Activated CD4-positive, alpha-beta T cell treated with anti-CD3 and anti-CD28 coated beads, Interleukin-2, amount 10 ng/mL, durations not matched to agents 24 days and 14 days (primary cell): ENCODE measurements at regions not wholly inside any gene's neighbourhood (a gene's known extent, or its start where the extent isn't known, plus 50 kb on each side); places are given as distances from the start of the nearest gene placed in this dataset.

Source experiments
- DNase-seq: peaks from one replicate; pipeline ENCODE4 v3.0.0; 2022
- H3K27ac Mint-ChIP-seq: one replicate; pipeline ENCODE4 v1.8.0; 2022; ENCODE audit warnings: mild to moderate bottlenecking, mixed read lengths
- H3K27me3 Mint-ChIP-seq: one replicate; pipeline ENCODE4 v1.8.0; 2022; ENCODE audit warnings: mixed read lengths
- H3K36me3 Mint-ChIP-seq: one replicate; pipeline ENCODE4 v1.8.0; 2022; ENCODE audit warnings: low read depth, mild to moderate bottlenecking, mixed read lengths
- H3K4me1 Mint-ChIP-seq: one replicate; pipeline ENCODE4 v1.8.0; 2021; ENCODE audit warnings: mixed read lengths
- H3K4me3 Mint-ChIP-seq: one replicate; pipeline ENCODE4 v1.8.0; 2022; ENCODE audit warnings: mild to moderate bottlenecking, moderate library complexity, mixed read lengths
- H3K9me3 Mint-ChIP-seq: one replicate; pipeline ENCODE4 v1.8.0; 2021; ENCODE audit warnings: mixed read lengths
- intact Hi-C: fragments of 100-400 bp; cut with micrococcal nuclease; formaldehyde crosslinking; loops from one replicate; pipeline ENCODE4 v1.15.1; 2023

DNA sequence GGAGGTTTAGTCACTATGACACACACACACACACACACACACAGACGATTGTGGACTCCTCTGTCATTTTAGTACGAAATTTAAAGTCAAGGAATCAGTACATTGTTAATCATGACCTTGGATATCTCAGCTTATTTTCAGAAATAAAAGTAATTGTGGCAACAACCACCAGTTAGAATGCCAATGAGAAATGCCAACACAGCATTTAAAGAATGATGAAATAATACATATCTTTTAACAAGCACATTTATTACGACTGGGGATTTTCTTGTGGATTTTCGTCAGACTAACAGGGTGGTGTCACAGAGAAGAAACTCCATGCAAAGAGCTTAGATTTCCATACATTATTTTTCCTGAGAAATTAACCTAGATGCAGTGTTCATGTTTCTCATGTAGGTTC lies 1289.4 kb downstream of the AACS start:
- Mint-ChIP-seq H3K9me3 (peaks cover 4% of the 10 kb centered on the region), H3K27ac (no peak overlapping the region), H3K4me3 (no peak overlapping the region), H3K27me3 (no peaks in the 10 kb centered on the region), H3K36me3 (no peaks in the 10 kb centered on the region), H3K4me1 (no peaks in the 10 kb centered on the region)
- DNase-seq, result no peak
- intact Hi-C loops, result no loop called here

DNA sequence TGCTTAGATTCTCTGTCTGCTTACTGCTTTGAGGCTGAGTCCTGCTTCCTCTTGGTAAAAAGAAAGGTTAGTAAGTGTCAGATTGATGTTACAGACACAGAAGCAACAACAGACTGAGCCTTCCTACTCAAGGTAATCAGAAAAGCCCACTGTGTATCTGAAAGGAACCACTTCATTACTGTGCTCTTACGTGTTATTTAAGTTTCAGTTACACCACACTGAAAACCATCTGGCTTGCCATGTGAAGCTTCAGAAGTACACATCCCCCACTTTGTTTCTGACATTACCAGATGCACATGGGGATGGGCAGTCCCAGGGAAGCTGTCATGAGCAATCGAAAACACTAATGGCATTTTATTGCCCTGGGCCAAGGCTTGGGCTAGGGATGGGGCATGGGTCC lies 1290.1 kb downstream of the AACS start:
- Mint-ChIP-seq H3K27me3 (no peaks in the 10 kb centered on the region), H3K4me1 (no peaks in the 10 kb centered on the region), H3K27ac (no peak overlapping the region), H3K36me3 (no peaks in the 10 kb centered on the region), H3K4me3 (no peak overlapping the region), H3K9me3 (peaks cover 8% of the 10 kb centered on the region)
- no peak for DNase-seq
- intact Hi-C loops, result no loop called here

DNA sequence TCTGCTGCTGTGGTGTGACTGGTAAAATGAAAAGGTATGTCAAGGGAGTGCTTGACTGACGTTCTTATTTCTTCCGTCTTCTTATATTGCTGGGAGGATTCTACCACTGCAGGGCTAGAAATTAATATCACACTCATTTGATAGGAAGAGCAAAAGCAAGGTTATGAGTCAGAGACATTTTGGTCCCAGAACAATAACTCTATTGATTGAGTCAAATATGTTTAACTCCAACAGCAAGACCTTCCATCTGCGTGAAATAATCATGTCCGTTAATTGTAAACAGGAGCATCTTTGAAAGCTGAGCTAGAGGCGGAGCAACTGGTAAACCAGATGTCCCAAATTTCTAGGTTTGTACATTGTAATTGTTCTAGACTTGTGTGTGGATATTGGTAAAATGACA lies 1293.6 kb downstream of the AACS start:
- no peaks in the 10 kb centered on the region for H3K4me1 Mint-ChIP-seq
- H3K27me3 Mint-ChIP-seq, result no peaks in the 10 kb centered on the region
- intact Hi-C loops, result no loop called here
- H3K9me3 Mint-ChIP-seq, result peaks cover 9% of the 10 kb centered on the region
- no peak for DNase-seq
- no peaks in the 10 kb centered on the region for H3K36me3 Mint-ChIP-seq
- H3K4me3 Mint-ChIP-seq, result no peak overlapping the region
- H3K27ac Mint-ChIP-seq, result no peak overlapping the region

DNA sequence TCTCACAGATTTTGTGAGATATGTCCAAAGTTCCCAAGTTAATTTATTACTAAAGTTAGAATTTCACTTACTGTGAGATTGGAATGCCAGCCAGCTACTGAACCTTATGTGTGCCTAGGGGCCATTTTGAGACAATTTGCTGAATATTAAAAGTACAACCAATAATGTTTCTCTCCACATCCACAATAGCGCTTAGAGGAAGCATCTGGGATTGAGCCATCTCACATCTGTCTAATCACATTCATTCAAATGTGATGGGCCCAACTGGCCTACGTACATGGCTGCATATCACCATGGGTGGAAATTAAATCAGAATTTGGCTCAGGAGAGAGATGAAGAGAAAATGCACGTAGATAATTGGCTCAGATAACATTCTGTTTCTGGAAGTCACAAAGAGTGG lies 1294.0 kb downstream of the AACS start:
- Mint-ChIP-seq H3K27ac (no peak overlapping the region), H3K9me3 (peaks cover 5% of the 10 kb centered on the region), H3K4me3 (no peak overlapping the region), H3K4me1 (no peaks in the 10 kb centered on the region), H3K36me3 (no peaks in the 10 kb centered on the region), H3K27me3 (no peaks in the 10 kb centered on the region)
- no peak for DNase-seq
- intact Hi-C loops, result no loop called here

DNA sequence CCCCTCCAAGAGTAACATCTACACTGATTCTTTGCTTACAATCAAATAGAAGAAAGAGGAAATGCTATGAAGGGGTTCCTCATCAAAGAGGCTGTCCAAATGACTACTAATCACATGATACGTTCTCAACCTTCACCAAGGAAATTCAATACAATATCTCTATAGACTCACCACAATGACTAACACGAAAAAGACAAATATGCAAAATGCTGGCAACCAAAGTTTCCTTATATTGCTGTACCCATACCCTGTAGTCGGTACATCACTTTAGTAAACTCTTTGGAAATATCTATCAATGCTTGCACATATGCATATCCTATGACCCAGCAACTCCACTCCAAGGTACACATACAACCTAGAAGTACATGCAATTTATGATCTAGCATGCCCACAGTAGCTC lies 1296.6 kb downstream of the AACS start:
- Mint-ChIP-seq H3K36me3 (no peaks in the 10 kb centered on the region), H3K4me3 (no peak overlapping the region), H3K27me3 (no peaks in the 10 kb centered on the region), H3K4me1 (no peaks in the 10 kb centered on the region), H3K9me3 (peaks cover 5% of the 10 kb centered on the region), H3K27ac (no peak overlapping the region)
- intact Hi-C loops, result no loop called here
- DNase-seq, result no peak

DNA sequence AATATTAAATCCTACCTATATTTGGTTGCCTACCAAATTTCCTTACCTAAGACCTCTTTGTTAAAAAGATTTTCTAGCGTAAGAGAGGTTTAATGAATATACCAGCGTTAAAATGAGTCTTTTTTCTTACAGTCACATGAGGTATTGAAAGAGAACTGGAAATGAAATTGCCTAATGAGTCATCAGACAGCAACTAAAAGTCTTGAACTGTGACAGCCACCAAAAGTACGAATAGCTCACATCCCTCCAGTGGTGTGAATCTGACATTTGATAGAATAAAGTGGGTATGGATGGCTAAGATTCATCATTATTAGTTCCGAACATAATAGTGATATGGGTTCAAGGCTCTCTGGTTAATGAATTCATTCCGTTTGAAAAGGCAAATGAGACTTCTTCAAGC lies 1297.3 kb downstream of the AACS start:
- Mint-ChIP-seq H3K36me3 (no peaks in the 10 kb centered on the region), H3K27me3 (no peaks in the 10 kb centered on the region), H3K9me3 (peaks cover 5% of the 10 kb centered on the region), H3K4me3 (no peak overlapping the region), H3K4me1 (no peaks in the 10 kb centered on the region), H3K27ac (no peak overlapping the region)
- intact Hi-C loops, result no loop called here
- no peak for DNase-seq

DNA sequence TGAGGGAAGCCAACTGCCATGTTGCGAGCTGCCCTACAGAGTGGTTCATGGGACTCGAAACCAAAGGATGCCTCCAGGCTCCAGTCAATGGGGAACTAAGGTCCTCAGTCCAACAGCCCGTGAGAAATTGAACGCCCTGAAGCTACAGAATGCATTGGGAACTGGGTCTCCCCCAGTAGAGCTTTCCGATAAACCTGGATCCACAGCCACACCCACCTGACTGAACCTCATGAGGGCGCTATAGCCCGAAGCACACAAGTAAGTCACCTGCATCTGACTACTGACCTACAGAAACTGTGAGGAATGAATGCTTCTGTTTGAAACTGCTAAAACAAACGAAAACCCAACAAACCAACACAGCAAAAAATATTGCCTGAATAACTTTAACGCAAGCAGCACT lies 1297.7 kb downstream of the AACS start:
- Mint-ChIP-seq H3K36me3 (no peaks in the 10 kb centered on the region), H3K4me3 (no peak overlapping the region), H3K27me3 (no peaks in the 10 kb centered on the region), H3K27ac (no peak overlapping the region), H3K4me1 (no peaks in the 10 kb centered on the region), H3K9me3 (peaks cover 5% of the 10 kb centered on the region)
- no peak for DNase-seq
- intact Hi-C loops, result no loop called here

DNA sequence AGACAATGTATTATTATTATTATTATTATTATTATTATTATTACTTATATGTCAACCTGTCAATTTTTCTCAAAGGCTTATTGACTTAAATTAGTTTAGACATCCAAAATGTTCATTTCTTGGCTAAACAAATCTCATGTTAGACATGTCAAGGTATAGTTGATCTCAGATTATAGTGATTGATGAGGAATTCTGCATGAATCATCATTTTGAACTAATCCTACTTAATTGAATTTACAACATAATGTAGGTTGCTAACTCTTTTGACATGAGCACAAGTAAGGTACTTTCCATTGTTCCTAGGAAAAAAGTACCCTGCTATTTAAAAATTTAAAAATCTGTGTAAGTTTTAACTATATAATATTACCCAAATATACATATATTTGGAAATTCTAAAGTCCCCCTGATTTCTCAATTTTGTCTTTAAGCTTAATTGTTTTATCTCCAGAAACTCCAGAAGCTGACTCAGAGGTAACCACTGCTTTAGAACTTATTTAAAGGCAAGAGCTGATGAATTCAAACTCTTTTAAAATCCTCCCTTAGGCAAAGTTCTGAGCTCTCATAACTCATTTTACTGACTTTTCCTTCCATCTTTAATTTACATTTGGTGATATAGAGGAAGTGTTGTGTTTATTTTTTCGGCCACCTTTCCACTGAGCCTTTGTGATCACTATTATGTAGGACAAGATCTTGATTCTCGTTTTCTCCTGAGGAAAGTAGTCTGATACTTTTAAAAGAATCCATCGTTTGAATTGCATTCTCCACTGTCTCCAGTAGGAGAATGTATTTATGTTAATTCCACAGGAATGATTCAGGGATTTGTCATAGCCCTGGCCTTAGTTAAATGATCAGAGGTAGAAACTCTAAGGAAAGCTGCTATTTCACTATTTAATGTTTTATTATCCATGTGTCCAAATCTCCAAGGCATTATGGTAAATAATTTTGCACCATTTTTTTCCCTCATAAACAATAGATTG lies 1304.5 kb downstream of the AACS start:
- Mint-ChIP-seq H3K27ac (no peak overlapping the region), H3K9me3 (no peaks in the 10 kb centered on the region), H3K4me1 (no peaks in the 10 kb centered on the region), H3K4me3 (no peak overlapping the region), H3K36me3 (no peaks in the 10 kb centered on the region), H3K27me3 (no peaks in the 10 kb centered on the region)
- DNase-seq, result no peak
- intact Hi-C loops, result no loop called here

DNA sequence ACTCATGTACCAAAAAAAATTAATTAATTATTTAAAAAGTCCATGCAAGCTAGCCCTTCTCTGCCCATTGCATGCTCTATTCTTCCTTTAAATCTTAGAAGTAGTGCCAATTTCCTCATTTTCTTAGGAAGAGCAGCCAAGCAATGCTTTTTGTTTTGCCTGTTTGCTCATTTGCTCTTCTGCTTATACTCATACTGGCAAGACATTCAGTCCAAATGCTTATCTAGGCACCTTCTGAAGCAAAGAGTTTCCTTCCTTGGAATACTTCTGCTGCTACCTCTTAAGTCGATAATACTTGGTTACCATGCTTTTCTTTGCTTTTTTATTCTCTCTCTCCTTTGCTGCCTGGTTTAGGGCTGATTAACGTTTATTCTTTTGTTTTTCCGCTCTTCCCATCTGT lies 1318.3 kb downstream of the AACS start:
- no peak for DNase-seq
- Mint-ChIP-seq H3K27ac (no peak overlapping the region), H3K27me3 (no peaks in the 10 kb centered on the region), H3K36me3 (no peaks in the 10 kb centered on the region), H3K4me1 (no peaks in the 10 kb centered on the region), H3K9me3 (peaks cover 26% of the 10 kb centered on the region), H3K4me3 (no peak overlapping the region)
- intact Hi-C loops, result no loop called here

DNA sequence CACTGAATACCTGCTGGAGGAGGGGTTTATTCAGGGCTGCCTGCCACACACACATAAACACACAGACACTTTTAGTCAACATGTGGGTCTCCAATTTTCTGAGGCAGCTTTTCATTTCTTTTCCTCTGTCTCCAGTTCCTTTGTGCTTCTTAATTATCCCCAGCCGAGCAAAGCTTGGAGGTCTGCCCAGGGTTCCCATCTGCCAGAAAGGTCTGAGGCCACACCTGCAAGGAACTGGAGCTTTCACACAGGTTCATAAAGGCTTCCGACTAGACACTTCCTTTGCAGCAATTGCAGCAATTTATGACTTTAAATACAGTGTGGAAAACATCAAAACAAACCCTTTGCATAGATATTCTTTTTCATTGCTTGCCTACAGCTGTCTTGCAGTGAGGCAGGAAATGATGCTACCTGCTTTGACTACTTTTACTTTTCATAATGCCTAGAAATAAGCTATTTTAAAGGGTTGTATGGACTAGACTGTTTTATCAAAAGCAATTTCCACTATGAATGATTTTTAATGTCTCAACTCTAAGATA lies 1318.9 kb downstream of the AACS start:
- H3K27ac Mint-ChIP-seq, result no peak overlapping the region
- H3K9me3 Mint-ChIP-seq, result peaks cover 26% of the 10 kb centered on the region
- H3K4me1 Mint-ChIP-seq, result no peaks in the 10 kb centered on the region
- intact Hi-C loops, result no loop called here
- DNase-seq, result no peak
- no peaks in the 10 kb centered on the region for H3K36me3 Mint-ChIP-seq
- H3K27me3 Mint-ChIP-seq, result no peaks in the 10 kb centered on the region
- H3K4me3 Mint-ChIP-seq, result no peak overlapping the region

DNA sequence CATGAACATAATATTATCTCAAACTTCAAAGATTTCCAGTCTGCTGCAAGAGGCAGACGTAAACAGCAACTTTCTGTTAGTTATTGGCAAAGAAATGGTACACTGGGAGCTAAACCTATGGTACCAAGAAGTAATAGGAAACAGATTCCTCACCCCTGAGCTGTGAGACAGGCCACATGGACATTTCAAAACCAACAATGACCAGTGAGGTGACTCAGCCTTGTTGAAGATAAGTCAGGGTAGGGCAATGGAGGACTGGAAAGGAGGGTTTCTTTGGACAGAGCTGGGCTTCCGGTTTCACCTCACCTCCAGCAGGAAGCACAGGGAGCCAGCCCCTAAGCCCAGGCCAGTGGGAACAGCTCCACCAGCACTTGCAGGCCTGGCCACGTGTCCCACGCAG lies 1320.5 kb downstream of the AACS start:
- no peak for DNase-seq
- Mint-ChIP-seq H3K4me1 (no peaks in the 10 kb centered on the region), H3K27ac (no peak overlapping the region), H3K27me3 (no peaks in the 10 kb centered on the region), H3K36me3 (no peaks in the 10 kb centered on the region), H3K9me3 (peaks cover 20% of the 10 kb centered on the region), H3K4me3 (no peak overlapping the region)
- intact Hi-C loops, result no loop called here

DNA sequence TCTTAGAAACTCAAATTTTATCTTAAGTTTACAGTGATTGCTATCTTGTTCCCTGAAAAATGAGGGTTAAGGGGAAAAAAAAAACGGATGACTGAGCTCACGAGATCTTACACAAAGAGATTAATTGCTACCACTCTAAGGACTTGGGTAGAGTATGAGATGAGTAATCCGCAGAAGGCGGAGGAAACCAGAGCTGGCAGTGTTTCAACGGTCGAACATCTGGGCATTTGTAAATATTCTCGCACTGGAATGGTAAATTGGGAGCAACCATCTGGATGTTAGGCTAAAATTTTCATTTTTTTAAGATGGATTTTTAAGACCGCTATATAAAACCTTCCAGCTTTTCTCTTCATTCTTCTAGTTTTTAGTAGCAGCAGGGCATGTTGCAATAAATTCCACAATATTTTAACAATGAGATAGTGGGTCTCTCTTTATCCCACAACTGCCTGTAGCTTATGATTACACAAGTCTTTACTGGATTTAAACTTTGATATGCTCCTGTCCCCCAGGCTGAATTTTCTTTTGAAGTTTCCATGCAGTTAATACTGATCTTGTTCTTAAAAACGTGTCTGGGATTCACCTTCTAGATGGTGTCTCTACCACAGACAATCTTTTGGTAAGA lies 1324.1 kb downstream of the AACS start:
- DNase-seq, result no peak
- Mint-ChIP-seq H3K9me3 (peaks cover 3% of the 10 kb centered on the region), H3K4me3 (no peak overlapping the region), H3K27ac (no peak overlapping the region), H3K36me3 (no peaks in the 10 kb centered on the region), H3K27me3 (no peaks in the 10 kb centered on the region), H3K4me1 (no peaks in the 10 kb centered on the region)
- intact Hi-C loops, result no loop called here

DNA sequence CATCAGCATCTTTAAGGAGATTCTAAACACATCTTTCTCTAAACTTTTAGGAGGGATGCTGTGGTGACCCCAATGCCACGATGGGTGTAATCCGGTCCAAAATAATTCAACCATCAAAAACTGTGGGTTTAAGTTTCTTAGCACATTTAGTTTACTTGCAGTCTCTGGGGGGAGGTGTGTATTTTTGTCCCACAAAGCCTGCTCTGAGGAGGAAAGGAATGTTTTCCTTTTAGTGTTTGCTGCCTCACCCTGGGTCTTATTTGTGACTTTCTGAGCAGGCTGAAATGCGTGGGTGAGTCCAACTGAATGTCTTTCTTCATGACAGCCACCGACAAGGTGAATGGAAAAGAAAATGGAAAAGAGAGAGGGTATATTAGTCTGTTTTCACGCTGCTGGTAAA lies 1324.7 kb downstream of the AACS start:
- peaks cover 3% of the 10 kb centered on the region for H3K9me3 Mint-ChIP-seq
- no peaks in the 10 kb centered on the region for H3K4me1 Mint-ChIP-seq
- intact Hi-C loops, result no loop called here
- no peak for DNase-seq
- H3K36me3 Mint-ChIP-seq, result no peaks in the 10 kb centered on the region
- H3K4me3 Mint-ChIP-seq, result no peak overlapping the region
- H3K27ac Mint-ChIP-seq, result no peak overlapping the region
- H3K27me3 Mint-ChIP-seq, result no peaks in the 10 kb centered on the region

DNA sequence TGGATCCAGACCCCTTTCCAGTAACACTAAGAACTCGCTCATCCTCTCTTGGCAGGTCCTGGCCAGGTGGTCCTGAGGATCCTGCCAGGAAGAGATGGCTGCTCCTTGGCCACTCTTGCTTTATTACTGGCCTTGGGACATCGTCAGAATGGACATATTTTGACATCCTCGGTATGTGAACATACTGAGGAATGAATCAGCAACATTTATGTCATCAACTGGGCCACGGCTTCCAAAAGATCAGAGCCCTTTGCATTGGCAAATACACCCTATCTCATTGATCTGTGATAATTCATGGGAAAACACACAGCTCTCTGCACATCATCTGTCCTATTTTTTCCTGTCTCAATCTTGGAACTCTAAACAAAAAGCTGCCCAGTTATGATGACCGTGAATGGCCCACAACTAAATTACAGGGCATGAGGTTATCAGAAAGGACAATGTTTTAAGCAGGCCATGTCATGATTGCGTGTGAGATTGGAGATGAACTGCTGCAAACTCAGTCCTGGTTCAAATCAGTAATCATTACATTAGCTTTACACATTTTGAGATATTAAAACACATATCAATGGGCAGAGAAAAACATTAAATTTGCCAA lies 1325.8 kb downstream of the AACS start:
- Mint-ChIP-seq H3K4me1 (no peaks in the 10 kb centered on the region), H3K9me3 (peaks cover 3% of the 10 kb centered on the region)
- intact Hi-C loops, result no loop called here

More for the DNA sequence above, 1325.8 kb downstream of the AACS start:
- no peak overlapping the region for H3K4me3 Mint-ChIP-seq
- H3K27ac Mint-ChIP-seq, result no peak overlapping the region
- H3K27me3 Mint-ChIP-seq, result no peaks in the 10 kb centered on the region
- no peak for DNase-seq
- no peaks in the 10 kb centered on the region for H3K36me3 Mint-ChIP-seq
